Small intestine (tissue), 7 donors: ENCODE measurements at regions not wholly inside any gene's neighbourhood (a gene's known extent, or its start where the extent isn't known, plus 50 kb on each side); places are given as distances from the start of the nearest gene placed in this dataset.
A peak's percentile ranks its signal among the peaks of the same experiment; 100 is the strongest.

ENCODE experiments used
- DNase-seq, 2 donors: peaks; one replicate each; pipeline versions ENCODE4 v3.0.0 to v3.0.0-alpha.2; 2013
- FAIRE-seq: peaks from 2 replicates; lab custom pipeline; 2012; peaks lifted over from hg19 to GRCh38; lab: Jason Lieb, UNC
- H3K27ac ChIP-seq, 3 donors: one replicate each; pipeline ENCODE4 v1.5.1; 2013; ENCODE audit warnings: low read length in 2 of 3, mild to moderate bottlenecking in 2 of 3, control low read depth in 1 of 3, inconsistent platforms in 1 of 3, low read depth in 1 of 3, moderate library complexity in 1 of 3
- H3K27me3 ChIP-seq, 3 donors: one replicate each; pipeline ENCODE4 v1.6.1; 2013; ENCODE audit warnings: low read length in 3 of 3, inconsistent platforms in 1 of 3; ENCODE audit not compliant: control insufficient read depth in 3 of 3, insufficient read depth in 3 of 3
- H3K36me3 ChIP-seq, 3 donors: one replicate each; pipeline ENCODE4 v1.6.1; 2013; ENCODE audit warnings: low read length in 3 of 3, inconsistent platforms in 1 of 3, low read depth in 1 of 3, mild to moderate bottlenecking in 1 of 3, moderate library complexity in 1 of 3; ENCODE audit not compliant: control insufficient read depth in 3 of 3, insufficient read depth in 2 of 3
- H3K4me1 ChIP-seq, 3 donors: one replicate each; pipeline ENCODE4 v1.6.1; 2013; ENCODE audit warnings: low read length in 2 of 3, inconsistent platforms in 1 of 3, low read depth in 1 of 3, mild to moderate bottlenecking in 1 of 3, moderate library complexity in 1 of 3; ENCODE audit not compliant: control insufficient read depth in 3 of 3, insufficient read depth in 2 of 3
- H3K4me3 ChIP-seq, 3 donors: one replicate each; pipeline ENCODE4 v1.5.1; 2013; ENCODE audit warnings: low read length in 3 of 3, control low read depth in 1 of 3, inconsistent platforms in 1 of 3, low read depth in 1 of 3, mild to moderate bottlenecking in 1 of 3, moderate library complexity in 1 of 3
- H3K9me3 ChIP-seq, 2 donors: one replicate each; pipeline ENCODE4 v1.6.1; 2013; ENCODE audit warnings: low read depth in 1 of 2, low read length in 1 of 2; ENCODE audit not compliant: control insufficient read depth in 2 of 2, insufficient read depth in 1 of 2
- WGBS, 3 donors: extraction: QIAGEN DNeasy Blood & Tissue Kit; methylation state at CpG; one replicate each; pipeline ENCODE4 v1.1.7; 2013; 5-methylcytosine and 5-hydroxymethylcytosine counted together
- donor health status: healthy with polysubstance abuse.
- donor health status: control.
- donor health status: control.
- donor health status: Bipolar disorder and iron deficiency.
- donor health status: healthy.

DNA sequence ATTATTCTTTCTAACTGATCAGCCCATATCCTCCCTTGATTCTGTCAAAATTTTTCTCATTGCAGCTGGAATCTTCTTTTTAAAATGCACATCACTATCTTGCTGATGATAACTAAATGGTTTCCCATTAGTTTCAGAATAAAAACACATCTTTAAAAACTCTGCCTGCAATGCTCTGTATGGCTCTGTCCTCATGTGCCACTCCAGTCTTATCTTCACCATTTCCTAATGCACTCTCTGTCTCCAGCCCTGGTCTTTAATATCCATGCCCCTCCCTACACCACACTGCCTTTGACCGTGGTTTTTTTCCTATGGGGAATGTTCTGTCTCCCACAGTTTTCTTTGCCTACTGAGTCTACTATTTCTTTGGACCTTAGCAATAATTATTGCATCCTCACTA, 244.1 kb upstream of the ARSJ start:
- H3K27ac ChIP-seq, result no peak overlapping the region
- WGBS, 3 donors, result 29 to 78% (median 40%) methylated on average over 1 of the region's 1 CpG
- DNase-seq (no peak), FAIRE-seq (no peak)
- no peaks in the 10 kb centered on the region for H3K36me3 ChIP-seq
- H3K27me3 ChIP-seq, result no peaks in the 10 kb centered on the region
- no peaks in the 10 kb centered on the region for H3K4me1 ChIP-seq
- H3K9me3 ChIP-seq, result no peaks in the 10 kb centered on the region
- no peak overlapping the region for H3K4me3 ChIP-seq

DNA sequence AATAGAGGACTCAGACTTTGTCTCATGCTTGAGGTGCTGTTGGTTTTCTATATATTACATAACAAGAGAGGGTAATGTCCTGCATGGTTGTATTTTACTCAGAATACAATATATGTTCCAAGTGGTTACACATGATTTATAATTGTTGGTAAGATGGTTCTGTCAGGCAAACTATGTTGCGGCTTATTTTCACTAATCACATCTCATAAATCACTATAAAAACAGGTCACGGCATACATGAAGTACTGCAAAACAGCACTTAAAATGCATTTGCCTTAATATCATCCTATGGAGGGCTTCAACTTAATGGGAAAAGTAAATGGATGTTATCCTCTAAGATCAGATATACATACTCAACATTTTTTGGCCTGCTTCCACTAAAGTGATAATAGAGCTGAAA, 246.0 kb upstream of the ARSJ start:
- no peak overlapping the region for H3K27ac ChIP-seq
- H3K36me3 ChIP-seq, result no peaks in the 10 kb centered on the region
- DNase-seq, result no peak
- 45 to 74% (median 48%) methylated on average over 2 of the region's 2 CpGs for WGBS, 3 donors
- no peaks in the 10 kb centered on the region for H3K27me3 ChIP-seq
- H3K4me3 ChIP-seq, result no peak overlapping the region
- no peak for FAIRE-seq
- H3K4me1 ChIP-seq, result no peaks in the 10 kb centered on the region
- H3K9me3 ChIP-seq, result no peaks in the 10 kb centered on the region

DNA sequence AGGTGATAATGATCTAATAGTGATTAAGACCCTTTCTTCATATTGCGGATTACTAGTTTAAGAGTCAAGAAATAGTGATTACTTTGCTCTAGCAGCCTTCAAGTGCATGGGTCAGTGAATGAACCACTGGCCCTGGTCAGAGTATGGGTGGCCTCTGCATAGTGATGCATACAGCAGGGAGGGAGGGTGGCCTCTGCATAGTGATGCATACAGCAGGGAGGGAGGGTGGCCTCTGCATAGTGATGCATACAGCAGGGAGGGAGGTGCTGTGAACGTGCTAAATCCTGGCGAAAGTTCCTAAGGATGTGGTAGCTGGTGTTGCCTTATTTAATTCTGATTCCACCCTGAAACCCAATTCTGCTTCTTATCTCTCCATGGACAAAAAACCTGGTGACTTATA, 246.7 kb upstream of the ARSJ start:
- H3K4me1 ChIP-seq, result no peaks in the 10 kb centered on the region
- H3K9me3 ChIP-seq, result no peaks in the 10 kb centered on the region
- 59 to 70% (median 64%) methylated on average over 3 of the region's 3 CpGs for WGBS, 3 donors
- no peaks in the 10 kb centered on the region for H3K36me3 ChIP-seq
- no peak overlapping the region for H3K4me3 ChIP-seq
- DNase-seq, result no peak
- no peak overlapping the region for H3K27ac ChIP-seq
- FAIRE-seq, result no peak
- no peaks in the 10 kb centered on the region for H3K27me3 ChIP-seq

DNA sequence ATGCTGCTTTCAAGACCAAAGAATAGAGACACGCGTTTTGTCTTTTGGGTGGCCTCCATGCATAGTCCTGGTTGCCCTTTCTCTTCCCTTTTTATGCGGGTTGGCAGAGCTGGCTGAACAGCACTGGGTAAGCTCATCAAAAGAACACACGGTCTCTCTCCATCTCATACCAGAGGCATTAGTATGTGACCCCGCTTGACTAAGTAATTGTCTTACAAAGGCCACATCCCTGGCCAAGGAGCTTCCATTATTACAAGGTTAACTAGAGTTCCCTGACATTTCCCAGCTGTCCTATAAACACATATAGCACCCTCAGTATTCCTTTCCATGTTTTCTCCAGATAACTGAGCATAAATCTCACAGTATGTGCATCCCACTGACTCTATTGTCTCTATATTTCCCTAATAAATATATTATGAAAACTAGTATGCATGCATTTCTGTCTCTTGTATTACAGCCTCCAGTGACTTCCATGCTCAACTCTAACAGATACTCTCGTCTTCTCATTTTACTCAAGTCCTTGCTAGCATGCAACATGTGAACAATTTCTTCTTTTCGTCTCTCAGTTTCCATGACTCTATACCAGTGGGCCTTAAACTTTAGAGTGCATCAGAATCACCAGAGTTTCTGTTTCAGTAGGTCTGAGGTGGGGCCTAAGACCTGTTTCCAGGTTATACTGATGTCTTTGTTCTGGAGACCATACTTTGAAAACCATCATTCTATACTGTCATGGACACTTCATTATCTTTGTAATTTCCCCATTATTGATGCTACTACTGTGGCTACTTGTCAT, 247.7 kb upstream of the ARSJ start:
- Histone ChIP-seq H3K9me3 (no peaks in the 10 kb centered on the region), H3K36me3 (no peaks in the 10 kb centered on the region), H3K4me1 (no peaks in the 10 kb centered on the region), H3K27ac (no peak overlapping the region), H3K4me3 (no peak overlapping the region), H3K27me3 (no peaks in the 10 kb centered on the region)
- DNase-seq (no peak), FAIRE-seq (no peak)
- 88 to 91% (median 91%) methylated on average over 7 of the region's 7 CpGs for WGBS, 3 donors

DNA sequence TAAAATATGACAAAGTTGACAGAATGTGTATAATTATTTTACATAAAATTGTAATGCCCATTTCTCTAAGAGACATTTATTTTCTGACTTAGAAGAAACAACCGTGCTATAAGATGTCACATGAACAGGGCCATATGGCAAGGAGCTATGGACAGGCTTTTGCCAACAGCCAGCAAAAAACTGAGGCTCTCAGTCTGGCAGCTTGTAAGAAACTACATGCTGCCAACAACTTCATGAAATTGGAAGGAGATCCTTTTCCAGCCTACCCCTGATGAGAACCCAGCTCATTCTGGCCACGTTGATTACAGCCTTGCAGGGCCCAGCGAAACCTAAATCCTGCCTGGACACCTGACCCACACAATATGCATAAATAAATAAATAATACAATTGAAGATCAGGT, 250.3 kb upstream of the ARSJ start:
- FAIRE-seq (no peak), DNase-seq (no peak)
- H3K27me3 ChIP-seq, result no peaks in the 10 kb centered on the region
- no peak overlapping the region for H3K4me3 ChIP-seq
- no peaks in the 10 kb centered on the region for H3K36me3 ChIP-seq
- WGBS, 3 donors, result 84 to 94% (median 89%) methylated on average over 3 of the region's 3 CpGs
- H3K27ac ChIP-seq, result no peak overlapping the region
- H3K4me1 ChIP-seq, result no peaks in the 10 kb centered on the region
- H3K9me3 ChIP-seq, result no peaks in the 10 kb centered on the region

DNA sequence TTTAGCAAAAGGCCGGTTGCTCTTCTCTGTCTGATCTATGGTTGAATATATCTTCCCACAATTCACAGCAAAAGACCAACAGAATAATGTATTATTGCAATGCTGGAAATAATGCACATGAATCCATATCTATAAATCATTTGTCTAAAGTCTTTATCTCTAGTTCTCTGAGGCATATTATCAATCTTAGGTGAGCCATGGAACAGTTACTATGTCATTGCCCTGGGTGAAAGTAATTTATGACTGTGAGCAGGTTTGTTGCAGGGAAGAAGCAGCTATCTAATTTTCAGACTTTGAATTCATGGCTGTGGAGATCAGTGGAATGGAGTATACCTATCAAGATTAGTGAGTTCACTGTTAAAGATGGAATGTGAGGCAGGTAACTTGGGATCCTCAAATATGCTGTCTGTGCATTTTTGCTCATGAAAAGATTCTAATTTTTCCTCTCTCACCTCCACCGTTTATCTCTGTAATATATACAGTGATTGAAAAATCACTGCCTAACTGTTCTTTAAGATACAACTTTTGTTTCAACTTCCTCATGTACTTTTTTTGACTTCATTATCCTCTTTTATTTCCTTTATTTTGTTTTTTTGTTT, 256.8 kb upstream of the ARSJ start:
- FAIRE-seq, result no peak
- Histone ChIP-seq H3K36me3 (no peaks in the 10 kb centered on the region), H3K27ac (no peak overlapping the region), H3K27me3 (no peaks in the 10 kb centered on the region), H3K4me1 (peaks cover 0 to 2% (median 0%) of the 10 kb centered on the region in 3 donors), H3K4me3 (no peak overlapping the region), H3K9me3 (peaks cover 0 to 2% of the 10 kb centered on the region in 2 donors)
- WGBS, 3 donors, result 72 to 80% (median 75%) methylated on average over 2 of the region's 2 CpGs
- peak in 1 of 2 donors; percentile 16 for DNase-seq

DNA sequence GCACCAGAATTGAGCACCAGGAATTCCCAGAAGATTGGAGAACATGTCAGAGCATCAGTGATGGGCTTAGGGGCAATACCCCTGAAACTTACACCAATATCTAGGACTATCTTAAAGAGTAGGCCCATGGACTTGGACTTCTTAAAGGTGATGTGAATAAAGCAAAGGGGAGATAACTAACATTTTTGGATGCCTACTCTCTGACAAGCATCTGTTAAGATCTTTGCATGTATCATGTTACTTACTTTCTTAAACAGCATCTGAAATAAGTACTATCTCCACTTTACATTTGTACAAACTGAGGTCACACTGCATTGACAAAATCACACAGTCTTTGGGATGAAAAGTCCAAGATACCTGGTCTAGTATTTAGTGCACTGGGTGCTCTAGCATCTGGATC, 258.6 kb upstream of the ARSJ start:
- DNase-seq, result no peak
- peaks cover 0 to 2% of the 10 kb centered on the region in 2 donors for H3K9me3 ChIP-seq

DNA sequence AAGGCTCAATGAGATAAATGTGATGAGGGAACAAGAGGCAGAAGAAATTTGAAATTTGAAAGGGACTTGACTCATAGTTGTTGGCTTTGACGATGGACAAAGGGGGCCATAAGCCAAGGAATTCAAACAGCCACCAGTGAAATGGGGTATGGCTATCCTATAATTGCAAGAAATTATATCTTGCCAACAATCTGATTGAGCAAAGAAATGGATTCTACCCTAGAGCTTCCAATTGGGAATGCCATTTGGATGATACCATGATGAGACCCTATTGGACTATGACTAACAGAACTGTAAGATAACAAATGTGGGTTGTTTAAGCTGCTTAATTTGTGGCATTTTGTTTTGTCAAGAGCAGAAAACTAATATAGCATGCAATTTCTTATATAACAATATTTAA, 270.1 kb upstream of the ARSJ start:
- no peak overlapping the region for H3K27ac ChIP-seq
- H3K36me3 ChIP-seq, result no peaks in the 10 kb centered on the region
- peaks cover 0 to 5% of the 10 kb centered on the region in 2 donors for H3K9me3 ChIP-seq
- FAIRE-seq (no peak), DNase-seq (no peak)
- H3K4me1 ChIP-seq, result no peaks in the 10 kb centered on the region
- no peaks in the 10 kb centered on the region for H3K27me3 ChIP-seq
- WGBS, 3 donors, result 85 to 96% (median 89%) methylated on average over 1 of the region's 1 CpG
- H3K4me3 ChIP-seq, result no peak overlapping the region

More for the DNA sequence above, 258.6 kb upstream of the ARSJ start:
- FAIRE-seq, result no peak
- H3K27ac ChIP-seq, result no peak overlapping the region
- H3K36me3 ChIP-seq, result no peaks in the 10 kb centered on the region
- peaks cover 0 to 2% (median 0%) of the 10 kb centered on the region in 3 donors for H3K4me1 ChIP-seq
- no peak overlapping the region for H3K4me3 ChIP-seq
- H3K27me3 ChIP-seq, result no peaks in the 10 kb centered on the region
